ENCODE measurements at regions not wholly inside any gene's neighbourhood (a gene's known extent, or its start where the extent isn't known, plus 50 kb on each side); places are given as distances from the start of the nearest gene placed in this dataset.

DNA sequence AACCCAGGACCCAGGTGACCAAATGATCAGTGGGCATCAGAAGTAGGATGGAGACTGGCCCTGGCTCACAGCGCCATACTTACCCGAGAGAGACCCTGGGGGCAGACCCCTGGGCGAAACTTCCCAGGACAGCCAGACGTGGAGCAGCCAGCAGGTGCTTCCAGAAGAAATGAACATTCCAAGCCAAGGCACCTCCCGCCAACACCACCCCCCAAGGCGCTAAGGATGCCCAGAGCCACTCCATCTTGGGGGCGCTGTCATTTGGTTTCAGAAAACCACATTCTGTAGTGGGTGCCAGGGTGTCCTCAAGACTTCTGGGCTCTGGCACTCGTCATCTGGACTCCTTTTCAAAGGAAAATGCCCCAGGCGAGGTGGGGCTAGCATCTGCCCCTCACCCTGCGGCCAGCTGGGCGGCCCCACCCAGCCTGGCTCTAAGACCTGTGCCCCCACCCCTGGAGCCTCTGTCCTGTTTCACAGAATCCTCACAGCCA, 98.8 kb downstream of the RIPK4 start:
- Histone ChIP-seq H3K4me2 (ENCODE audit: extremely low read depth, insufficient read depth, low read length) (no peak overlapping the region), H4K20me1 (ENCODE audit: control insufficient read depth, extremely low read depth, insufficient read depth, low read length) (no peaks in the 10 kb centered on the region), H3K79me2 (ENCODE audit: control insufficient read depth, insufficient read depth, low read length) (no peaks in the 10 kb centered on the region), H3K4me1 (ENCODE audit: control insufficient read depth, extremely low read depth, insufficient read depth, low read length) (peaks cover 5% of the 10 kb centered on the region), H3K9me3 (ENCODE audit: control insufficient read depth, insufficient read depth, low read depth, low read length) (no peaks in the 10 kb centered on the region), H2AFZ (ENCODE audit: low read length) (no peak overlapping the region), H3K4me3 (replicated peaks in 1 of 4; ENCODE audit: control extremely low read depth in 1 of 4, insufficient read depth in 1 of 4, low read depth in 3 of 4, low read length in 4 of 4) (no peak overlapping the region), H3K9ac (ENCODE audit: insufficient read depth, low read length) (no peak overlapping the region), H3K36me3 (ENCODE audit: control insufficient read depth, insufficient read depth, low read length) (no peaks in the 10 kb centered on the region), H3K27ac (ENCODE audit: insufficient read depth, low read length) (no peak overlapping the region), H3K27me3 (ENCODE audit: control insufficient read depth, insufficient read depth, low read length) (no peaks in the 10 kb centered on the region)
- DNase-seq (ENCODE audit: low read depth in 2 of 2), result no peak
- no peak for TF ChIP-seq EZH2 (IDR thresholded peaks at IDR 0.05; ENCODE audit: low read length, missing control alignments)
- TF ChIP-seq, protein P1, sequence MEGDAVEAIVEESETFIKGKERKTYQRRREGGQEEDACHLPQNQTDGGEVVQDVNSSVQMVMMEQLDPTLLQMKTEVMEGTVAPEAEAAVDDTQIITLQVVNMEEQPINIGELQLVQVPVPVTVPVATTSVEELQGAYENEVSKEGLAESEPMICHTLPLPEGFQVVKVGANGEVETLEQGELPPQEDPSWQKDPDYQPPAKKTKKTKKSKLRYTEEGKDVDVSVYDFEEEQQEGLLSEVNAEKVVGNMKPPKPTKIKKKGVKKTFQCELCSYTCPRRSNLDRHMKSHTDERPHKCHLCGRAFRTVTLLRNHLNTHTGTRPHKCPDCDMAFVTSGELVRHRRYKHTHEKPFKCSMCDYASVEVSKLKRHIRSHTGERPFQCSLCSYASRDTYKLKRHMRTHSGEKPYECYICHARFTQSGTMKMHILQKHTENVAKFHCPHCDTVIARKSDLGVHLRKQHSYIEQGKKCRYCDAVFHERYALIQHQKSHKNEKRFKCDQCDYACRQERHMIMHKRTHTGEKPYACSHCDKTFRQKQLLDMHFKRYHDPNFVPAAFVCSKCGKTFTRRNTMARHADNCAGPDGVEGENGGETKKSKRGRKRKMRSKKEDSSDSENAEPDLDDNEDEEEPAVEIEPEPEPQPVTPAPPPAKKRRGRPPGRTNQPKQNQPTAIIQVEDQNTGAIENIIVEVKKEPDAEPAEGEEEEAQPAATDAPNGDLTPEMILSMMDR (conservative IDR thresholded peaks at IDR 0.05 in 1 of 2, IDR thresholded peaks at IDR 0.05 in 1 of 2; ENCODE audit: low read depth in 1 of 2, low read length in 2 of 2), result no peak

DNA sequence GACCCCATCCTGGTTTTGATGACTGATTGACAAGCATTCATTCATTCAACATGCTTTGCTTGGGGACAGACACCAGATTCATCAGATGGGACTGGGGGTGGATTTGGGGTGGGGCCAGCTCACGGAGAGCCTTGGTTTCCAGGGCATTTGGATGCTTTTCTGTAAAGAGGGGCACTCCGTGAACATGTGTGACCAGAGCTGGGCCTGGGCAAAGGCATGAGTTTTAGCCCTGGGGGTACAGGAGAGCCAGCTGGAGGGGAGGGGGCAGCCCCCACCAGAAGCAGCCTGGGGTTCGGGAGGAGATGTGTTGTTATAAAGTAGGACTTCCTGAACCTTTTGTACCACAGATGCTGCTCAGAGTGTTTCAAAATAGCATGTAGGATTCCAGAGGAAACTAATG, 99.7 kb downstream of the RIPK4 start:
- no peak overlapping the region for H3K9ac ChIP-seq (ENCODE audit: insufficient read depth, low read length)
- no peak overlapping the region for H3K4me3 ChIP-seq (replicated peaks in 1 of 4; ENCODE audit: control extremely low read depth in 1 of 4, insufficient read depth in 1 of 4, low read depth in 3 of 4, low read length in 4 of 4)
- no peak overlapping the region for H2AFZ ChIP-seq (ENCODE audit: low read length)
- H3K4me1 ChIP-seq (ENCODE audit: control insufficient read depth, extremely low read depth, insufficient read depth, low read length), result peaks cover 5% of the 10 kb centered on the region
- H3K4me2 ChIP-seq (ENCODE audit: extremely low read depth, insufficient read depth, low read length), result no peak overlapping the region
- TF ChIP-seq EZH2 (IDR thresholded peaks at IDR 0.05; ENCODE audit: low read length, missing control alignments), result no peak
- TF ChIP-seq, protein P1 (conservative IDR thresholded peaks at IDR 0.05 in 1 of 2, IDR thresholded peaks at IDR 0.05 in 1 of 2; ENCODE audit: low read depth in 1 of 2, low read length in 2 of 2), result no peak
- H3K9me3 ChIP-seq (ENCODE audit: control insufficient read depth, insufficient read depth, low read depth, low read length), result no peaks in the 10 kb centered on the region
- DNase-seq (ENCODE audit: low read depth in 2 of 2), result no peak
- no peaks in the 10 kb centered on the region for H3K27me3 ChIP-seq (ENCODE audit: control insufficient read depth, insufficient read depth, low read length)
- no peaks in the 10 kb centered on the region for H3K79me2 ChIP-seq (ENCODE audit: control insufficient read depth, insufficient read depth, low read length)
- H3K27ac ChIP-seq (ENCODE audit: insufficient read depth, low read length), result no peak overlapping the region
- H4K20me1 ChIP-seq (ENCODE audit: control insufficient read depth, extremely low read depth, insufficient read depth, low read length), result no peaks in the 10 kb centered on the region
- no peaks in the 10 kb centered on the region for H3K36me3 ChIP-seq (ENCODE audit: control insufficient read depth, insufficient read depth, low read length)

DNA sequence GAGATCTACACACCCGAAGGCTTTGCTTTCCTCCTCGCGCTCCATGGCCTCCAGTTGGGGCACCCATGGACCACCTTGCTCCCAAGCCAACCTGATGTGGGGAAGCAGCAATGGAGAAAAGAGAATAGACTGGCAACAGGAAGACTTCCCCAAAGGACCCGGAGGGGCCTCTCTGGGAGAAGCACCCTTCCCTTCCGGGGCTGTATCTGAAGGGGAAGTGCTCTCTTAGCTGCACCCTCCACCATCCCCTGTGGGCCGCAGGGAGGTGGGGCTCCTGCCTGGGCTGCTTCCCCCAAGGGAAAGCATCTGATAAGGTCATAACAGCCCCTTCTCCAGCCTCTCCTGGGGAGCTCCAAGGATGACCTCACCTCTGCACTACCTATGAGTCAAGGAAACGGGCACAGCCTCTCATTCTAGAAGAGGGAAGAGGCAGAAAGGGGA, 100.2 kb downstream of the RIPK4 start:
- Histone ChIP-seq H3K79me2 (ENCODE audit: control insufficient read depth, insufficient read depth, low read length) (no peaks in the 10 kb centered on the region), H3K4me1 (ENCODE audit: control insufficient read depth, extremely low read depth, insufficient read depth, low read length) (peaks cover 5% of the 10 kb centered on the region), H3K4me2 (ENCODE audit: extremely low read depth, insufficient read depth, low read length) (no peak overlapping the region), H2AFZ (ENCODE audit: low read length) (no peak overlapping the region), H3K9ac (ENCODE audit: insufficient read depth, low read length) (no peak overlapping the region), H3K27me3 (ENCODE audit: control insufficient read depth, insufficient read depth, low read length) (no peaks in the 10 kb centered on the region), H3K27ac (ENCODE audit: insufficient read depth, low read length) (no peak overlapping the region), H4K20me1 (ENCODE audit: control insufficient read depth, extremely low read depth, insufficient read depth, low read length) (no peaks in the 10 kb centered on the region), H3K4me3 (replicated peaks in 1 of 4; ENCODE audit: control extremely low read depth in 1 of 4, insufficient read depth in 1 of 4, low read depth in 3 of 4, low read length in 4 of 4) (no peak overlapping the region), H3K9me3 (ENCODE audit: control insufficient read depth, insufficient read depth, low read depth, low read length) (no peaks in the 10 kb centered on the region), H3K36me3 (ENCODE audit: control insufficient read depth, insufficient read depth, low read length) (no peaks in the 10 kb centered on the region)
- TF ChIP-seq, protein P1 (conservative IDR thresholded peaks at IDR 0.05 in 1 of 2, IDR thresholded peaks at IDR 0.05 in 1 of 2; ENCODE audit: low read depth in 1 of 2, low read length in 2 of 2), result no peak
- no peak for TF ChIP-seq EZH2 (IDR thresholded peaks at IDR 0.05; ENCODE audit: low read length, missing control alignments)
- no peak for DNase-seq (ENCODE audit: low read depth in 2 of 2)

Measured in fibroblast of lung (primary cell).